ENCODE measurements at regions not wholly inside any gene's neighbourhood (a gene's known extent, or its start where the extent isn't known, plus 50 kb on each side); places are given as distances from the start of the nearest gene placed in this dataset.

GRCh38 chr2:239587841-239588240 lies 187.0 kb upstream of the HDAC4 start:
- DNase-seq (ENCODE audit: low spot score): no peak

DNA sequence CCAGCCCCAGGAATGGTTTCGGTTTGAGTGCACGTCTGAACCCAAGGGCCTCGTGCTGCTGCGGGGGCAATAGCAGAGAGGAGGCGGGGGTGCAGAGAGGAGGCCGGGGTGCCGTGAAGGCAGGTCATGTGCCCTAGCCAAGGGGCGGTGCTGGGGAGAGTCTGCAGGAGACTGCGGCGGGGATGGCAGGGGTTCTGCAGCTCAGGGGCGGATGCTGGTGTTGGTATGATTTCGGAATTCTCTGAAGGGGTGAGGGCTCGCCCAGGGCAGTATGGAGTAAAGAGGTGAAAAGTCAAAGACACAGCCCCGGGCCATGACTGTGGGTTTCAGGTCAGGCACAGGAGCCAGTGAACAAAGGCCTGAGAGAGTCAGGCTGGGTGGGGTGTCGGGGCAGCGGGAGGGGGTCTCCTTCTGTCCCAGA lies 186.5 kb upstream of the HDAC4 start:
- no peak for DNase-seq (ENCODE audit: low spot score)

- no peak for DNase-seq (ENCODE audit: low spot score)
Measured at GRCh38 chr2:239586651-239587310, 186.0 kb upstream of the HDAC4 start.

DNA sequence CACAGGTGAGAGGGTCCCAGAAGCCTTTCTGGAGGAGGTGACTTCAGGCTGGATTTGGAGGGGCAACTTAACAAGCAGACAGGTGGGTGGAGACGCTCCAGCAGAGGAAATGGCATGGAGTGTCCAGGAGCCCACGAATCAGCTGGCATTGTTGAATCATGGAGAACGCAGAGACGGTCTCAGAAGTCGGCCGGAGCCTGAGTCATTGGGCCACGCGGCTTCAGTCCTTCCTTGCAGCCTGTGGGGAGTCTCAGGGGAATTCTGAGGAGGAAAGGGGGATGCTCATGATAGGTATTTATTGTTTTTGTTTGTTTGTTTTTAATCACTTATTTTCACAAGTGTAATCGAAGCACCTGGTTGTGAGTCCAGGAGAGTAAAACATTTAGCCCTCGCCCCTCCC lies 184.6 kb upstream of the HDAC4 start:
- DNase-seq (ENCODE audit: low spot score): no peak

DNA sequence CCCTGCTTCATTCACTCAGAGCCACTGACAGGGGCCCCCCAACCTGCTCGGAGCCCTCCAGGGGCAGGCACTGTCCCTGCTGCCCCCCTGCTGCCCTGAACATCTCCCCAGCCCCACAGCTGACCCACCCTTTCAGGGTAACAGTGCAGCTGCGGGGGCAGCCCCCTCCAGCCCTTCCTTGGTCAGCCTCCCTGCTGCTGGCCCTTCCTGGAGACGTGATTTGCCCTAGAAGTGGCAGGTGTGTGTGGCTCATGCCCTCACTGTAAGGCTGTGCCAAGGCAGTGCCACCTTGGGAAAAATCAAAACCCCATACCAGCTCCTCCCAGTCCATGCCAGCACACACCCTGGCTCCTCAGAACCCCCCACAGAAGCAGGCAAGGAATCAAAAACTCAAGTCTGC lies 184.2 kb upstream of the HDAC4 start:
- no peak for DNase-seq (ENCODE audit: low spot score)

DNA sequence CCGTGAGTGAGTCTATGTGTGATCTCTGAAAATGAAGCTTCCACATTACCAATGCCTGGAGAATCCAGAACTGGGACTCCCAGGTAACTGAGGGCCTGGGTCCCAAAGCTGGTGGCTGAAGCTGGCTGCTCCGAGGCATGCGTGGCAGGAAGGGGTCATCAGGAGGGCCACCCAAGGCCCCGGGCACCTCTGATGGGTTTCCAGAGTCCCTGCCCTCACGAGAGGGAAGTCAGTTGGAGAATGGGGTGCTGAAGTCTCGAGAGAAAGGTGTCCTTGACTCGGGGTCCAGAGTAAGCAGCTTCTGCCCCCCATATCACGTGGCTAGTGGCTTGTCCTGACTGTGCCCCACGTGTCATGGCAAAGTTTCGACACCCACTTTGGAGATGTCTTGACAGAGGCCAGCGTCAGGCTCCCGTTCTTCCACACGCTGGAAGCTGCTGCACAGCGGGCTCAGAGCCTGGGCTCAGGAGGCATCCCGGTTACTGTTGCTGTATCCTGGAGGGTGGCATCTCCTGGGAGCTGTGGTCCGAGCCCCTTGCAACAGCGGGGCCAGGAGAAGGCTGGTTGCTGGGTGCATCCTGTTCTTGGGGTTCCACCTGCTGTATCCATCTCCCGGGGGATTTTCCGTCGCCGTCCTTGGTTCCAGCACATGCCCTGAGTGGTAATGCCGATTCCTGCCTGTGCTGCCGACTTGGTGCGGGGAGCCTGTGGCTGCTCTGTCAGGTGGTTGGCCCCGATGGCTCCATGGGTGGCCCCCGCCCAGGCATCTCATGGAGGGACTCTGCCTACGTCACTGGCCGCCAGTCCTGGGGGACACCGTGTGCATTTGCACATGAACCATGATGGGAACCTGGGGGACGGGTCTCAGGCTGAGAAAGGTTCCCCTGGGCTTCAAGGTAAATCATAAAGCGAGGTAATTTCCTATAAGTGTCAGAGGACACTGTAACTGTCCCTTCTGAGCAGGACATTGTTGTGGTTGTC lies 183.3 kb upstream of the HDAC4 start:
- no peak for DNase-seq (ENCODE audit: low spot score)

- DNase-seq (ENCODE audit: low spot score): no peak
Measured at GRCh38 chr2:239583171-239583878, 182.5 kb upstream of the HDAC4 start.

GRCh38 chr2:239582476-239582875 lies 181.7 kb upstream of the HDAC4 start:
- DNase-seq (ENCODE audit: low spot score): no peak

- no peak for DNase-seq (ENCODE audit: low spot score)
Measured at GRCh38 chr2:239581352-239581901, 180.6 kb upstream of the HDAC4 start.

GRCh38 chr2:239580199-239580527 lies 179.3 kb upstream of the HDAC4 start:
- no peak for DNase-seq (ENCODE audit: low spot score)

DNA sequence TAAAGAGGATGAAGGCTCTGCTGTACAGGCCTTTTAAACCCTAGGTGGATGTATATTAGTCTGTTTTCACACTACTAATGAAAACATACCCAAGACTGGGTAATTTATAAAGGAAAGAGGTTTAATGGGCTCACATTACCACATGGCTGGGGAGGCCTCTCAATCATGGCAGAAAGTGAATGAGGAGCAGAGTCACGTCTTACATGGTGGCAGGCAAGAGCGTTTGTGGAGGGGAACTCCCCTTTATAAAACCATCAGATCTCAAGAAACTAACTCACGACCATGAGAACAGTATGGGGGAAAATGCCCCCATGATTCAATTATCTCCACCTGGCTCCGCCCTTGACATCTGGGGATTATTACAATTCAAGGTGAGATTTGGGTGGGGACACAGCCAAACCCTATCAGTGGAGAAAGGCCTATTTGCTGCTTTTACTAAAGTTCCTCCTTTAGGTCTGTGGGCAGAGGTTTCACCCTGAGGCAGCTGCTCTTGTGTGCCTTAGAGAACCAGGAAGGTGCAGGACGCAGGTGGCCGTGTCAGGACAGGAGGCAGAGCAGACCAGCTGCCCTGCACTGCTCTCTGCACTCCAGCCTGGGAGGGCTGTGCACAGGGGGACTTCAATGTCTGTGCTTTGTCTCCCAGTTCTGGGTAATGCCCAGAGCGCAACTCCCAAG lies 178.8 kb upstream of the HDAC4 start:
- no peak for DNase-seq (ENCODE audit: low spot score)

DNA sequence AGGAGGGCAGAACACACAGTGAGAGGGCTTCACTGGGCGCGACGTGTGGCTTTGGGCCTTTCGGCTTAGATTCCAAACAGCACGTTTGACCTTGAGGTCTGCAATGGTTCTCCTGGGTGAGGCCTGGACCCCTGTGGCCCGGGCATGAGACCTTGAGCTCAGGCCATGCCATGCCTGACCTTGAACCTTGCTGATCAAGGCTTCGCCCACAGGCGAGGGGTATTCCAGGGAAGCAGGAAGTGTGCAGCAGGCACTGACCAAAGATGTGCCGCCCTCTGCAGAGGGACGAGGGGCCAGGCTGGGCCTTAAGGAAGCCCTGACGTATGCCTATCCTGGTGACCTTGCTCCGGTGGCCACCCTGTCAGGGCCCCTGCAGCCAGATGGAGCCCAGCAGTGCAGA lies 178.3 kb upstream of the HDAC4 start:
- no peak for DNase-seq (ENCODE audit: low spot score)

GRCh38 chr2:239578381-239578780 lies 177.6 kb upstream of the HDAC4 start:
- DNase-seq (ENCODE audit: low spot score): no peak

- DNase-seq (ENCODE audit: low spot score): no peak
Measured at GRCh38 chr2:239577935-239578334, 177.1 kb upstream of the HDAC4 start.

GRCh38 chr2:239576784-239577685 lies 176.2 kb upstream of the HDAC4 start:
- no peak for DNase-seq (ENCODE audit: low spot score)

DNA sequence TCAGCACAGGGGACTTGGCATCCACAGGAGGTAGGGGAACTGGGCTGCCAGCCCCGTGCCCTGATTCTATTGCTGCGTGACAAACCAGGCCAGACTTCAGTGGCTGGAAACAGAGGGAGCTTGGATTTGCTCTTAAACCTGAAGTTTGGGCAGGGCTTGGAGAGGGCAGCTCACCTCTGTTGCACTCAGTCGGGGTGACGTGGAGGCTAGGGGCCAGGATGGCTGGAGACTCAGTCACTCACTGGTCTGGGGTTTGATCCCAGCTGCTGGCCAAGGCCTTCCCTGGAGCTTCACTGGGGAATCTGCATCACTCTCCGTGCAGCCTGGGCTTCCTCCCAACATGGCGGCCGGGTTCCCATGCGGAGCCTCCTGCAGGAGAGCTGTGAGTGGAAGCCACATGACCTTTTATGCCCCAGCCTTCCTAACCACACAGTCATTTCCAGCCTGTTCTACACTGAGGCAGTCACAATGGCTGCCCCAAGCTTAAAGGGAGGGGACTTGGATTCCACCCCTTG lies 175.2 kb upstream of the HDAC4 start:
- no peak for DNase-seq (ENCODE audit: low spot score)

DNA sequence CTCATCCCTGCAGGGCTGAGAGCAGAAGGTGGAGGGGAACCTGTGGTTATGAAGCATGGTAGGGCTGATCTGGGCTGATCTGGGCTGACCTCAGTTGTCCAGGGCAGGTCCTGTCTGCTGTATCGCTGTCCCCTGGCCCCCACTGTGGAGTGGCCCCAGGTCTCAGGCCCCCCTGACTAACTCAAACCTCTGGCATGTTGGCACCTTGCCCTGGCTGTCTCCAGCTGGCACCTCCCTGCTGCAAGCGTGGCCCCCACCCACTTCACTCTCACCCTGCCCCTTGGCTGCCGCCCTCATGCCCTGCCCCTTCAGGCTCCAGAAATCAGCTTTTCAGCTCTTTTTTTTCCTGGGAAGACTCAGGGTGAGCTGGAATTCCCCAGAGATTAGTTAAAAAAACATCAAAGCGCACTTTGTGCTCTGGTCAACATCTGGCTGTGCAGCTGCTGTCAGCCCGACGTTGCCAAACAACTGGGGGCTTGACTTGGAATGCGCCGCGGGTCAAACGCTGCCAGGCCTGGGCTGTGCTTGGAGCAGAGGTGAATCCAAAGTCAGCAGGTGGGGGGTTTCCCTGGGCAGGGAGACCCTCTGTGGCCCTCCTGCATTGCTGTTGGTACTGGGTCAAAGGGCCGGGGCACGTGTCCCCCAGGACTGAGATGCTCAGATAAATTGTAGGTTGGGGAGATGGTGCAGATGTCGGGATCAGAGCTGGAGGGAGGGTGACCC lies 173.8 kb upstream of the HDAC4 start:
- DNase-seq (ENCODE audit: low spot score): no peak

DNA sequence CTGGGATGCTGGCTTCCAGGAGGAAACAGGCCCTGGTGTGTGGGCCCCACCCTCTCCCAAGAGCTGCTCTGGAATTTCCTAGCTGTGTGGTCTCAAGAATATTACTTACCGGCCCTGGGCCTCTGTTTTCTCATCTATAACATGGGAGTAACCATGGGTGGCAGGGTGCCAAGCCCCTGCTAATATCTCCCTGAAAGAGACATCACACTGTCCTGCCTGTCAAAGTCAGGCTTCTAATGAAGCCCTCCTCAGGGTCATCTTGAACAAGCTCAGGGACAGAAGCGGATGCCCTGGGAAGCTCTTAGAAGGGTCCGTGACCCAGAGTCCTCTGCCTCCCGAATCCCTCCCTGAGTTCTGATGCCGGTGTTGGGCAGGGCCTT lies 173.2 kb upstream of the HDAC4 start:
- DNase-seq (ENCODE audit: low spot score): no peak

GRCh38 chr2:239570971-239571520 lies 170.2 kb upstream of the HDAC4 start:
- DNase-seq (ENCODE audit: low spot score): no peak
